IMR-90 (cell line): ENCODE measurements at regions not wholly inside any gene's neighbourhood (a gene's known extent, or its start where the extent isn't known, plus 50 kb on each side); places are given as distances from the start of the nearest gene placed in this dataset.

Source experiments
- ATAC-seq: fragments of 200-7000 bp; cut with Tn5 transposase; 2 replicates; pipeline ENCODE4 v1.9.1; 2020; ENCODE audit warnings: low read depth, mild to moderate bottlenecking, moderate library complexity
- BruUV-seq: library from RNA; stranded (reverse); fragments of 400-500 nt; replicated peaks from 2 replicates; lab custom pipeline; 2021; lab: Mats Ljungman, UMichigan
- CTCF ChIA-PET: fragments of 300-600 bp; formaldehyde crosslinking; extraction: SDS; loops from one replicate; lab custom pipeline; 2021; ENCODE audit warnings: antibody characterized with exemption; lab: Yijun Ruan, JAX
- POLR2A ChIA-PET: fragments of 300-600 bp; sonication (Branson Sonifier 250); formaldehyde crosslinking; loops from one replicate; lab custom pipeline; 2022; ENCODE audit warnings: antibody characterized with exemption; ENCODE audit not compliant: unreplicated experiment; lab: Charles Lee
- DNase-seq: peaks from one replicate; pipeline ENCODE4 v3.0.0; 2013
- H2AFZ ChIP-seq: replicated peaks from 2 replicates; pipeline ENCODE3; 2013; ENCODE audit warnings: low read length, mild to moderate bottlenecking; ENCODE audit not compliant: poor library complexity
- H2AK5ac ChIP-seq: 2 replicates; pipeline ENCODE4 v1.6.1; 2013; ENCODE audit warnings: low read depth, low read length, inconsistent platforms
- H2AK9ac ChIP-seq: replicated peaks from 2 replicates; pipeline ENCODE3; 2013; ENCODE audit warnings: mild to moderate bottlenecking, low read depth, low read length, moderate library complexity; ENCODE audit not compliant: poor library complexity
- H2BK120ac ChIP-seq: 2 replicates; pipeline ENCODE4 v1.6.1; 2013; ENCODE audit warnings: low read depth, low read length, inconsistent platforms
- H2BK15ac ChIP-seq: 3 replicates; pipeline ENCODE4 v1.6.1; 2013; ENCODE audit warnings: low read depth, low read length, inconsistent platforms
- H2BK20ac ChIP-seq: 2 replicates; pipeline ENCODE4 v1.6.1; 2013; ENCODE audit warnings: low read depth, mild to moderate bottlenecking, inconsistent platforms, low read length, moderate library complexity
- H2BK5ac ChIP-seq: 2 replicates; pipeline ENCODE4 v1.6.1; 2013; ENCODE audit warnings: mild to moderate bottlenecking, low read depth, low read length, inconsistent platforms; ENCODE audit not compliant: poor library complexity, severe bottlenecking
- H3K14ac ChIP-seq: replicated peaks from 2 replicates; pipeline ENCODE4 v1.6.1; 2013; ENCODE audit warnings: low read depth, low read length, inconsistent platforms
- H3K18ac ChIP-seq: 2 replicates; pipeline ENCODE4 v1.6.1; 2013; ENCODE audit warnings: low read depth, low read length, control low read depth
- H3K23ac ChIP-seq: 2 replicates; pipeline ENCODE4 v1.6.1; 2013; ENCODE audit warnings: low read depth, low read length, inconsistent platforms
- H3K27ac ChIP-seq: 2 replicates; pipeline ENCODE4 v1.5.1; 2013; ENCODE audit warnings: mild to moderate bottlenecking, control low read depth, low read length; ENCODE audit not compliant: insufficient read depth
- H3K27me3 ChIP-seq: 2 replicates; pipeline ENCODE4 v1.6.1; 2013; ENCODE audit warnings: low read length; ENCODE audit not compliant: control insufficient read depth, insufficient read depth
- H3K36me3 ChIP-seq: 2 replicates; pipeline ENCODE4 v1.6.1; 2013; ENCODE audit warnings: low read length, mixed read lengths; ENCODE audit not compliant: control insufficient read depth, insufficient read depth
- H3K4ac ChIP-seq: 2 replicates; pipeline ENCODE4 v1.6.1; 2013; ENCODE audit warnings: low read depth, low read length, inconsistent platforms
- H3K4me1 ChIP-seq: 2 replicates; pipeline ENCODE4 v1.6.1; 2013; ENCODE audit warnings: low read length, mixed read lengths; ENCODE audit not compliant: control insufficient read depth, insufficient read depth
- H3K4me2 ChIP-seq: 2 replicates; pipeline ENCODE4 v1.6.1; 2013; ENCODE audit warnings: low read depth, mild to moderate bottlenecking, control low read depth, low read length, moderate library complexity
- H3K4me3 ChIP-seq: 2 replicates; pipeline ENCODE4 v1.5.1; 2013; ENCODE audit warnings: low read depth, mild to moderate bottlenecking, control low read depth, low read length, moderate library complexity; ENCODE audit not compliant: insufficient read depth
- H3K56ac ChIP-seq: 2 replicates; pipeline ENCODE4 v1.6.1; 2013; ENCODE audit warnings: low read length, inconsistent platforms; ENCODE audit not compliant: insufficient read depth; ENCODE audit errors: extremely low read depth
- H3K79me1 ChIP-seq, 2 experiments: 2 replicates each; pipeline ENCODE4 v1.6.1; 2013; ENCODE audit warnings: low read length in 2 of 2, inconsistent platforms in 1 of 2, low read depth in 1 of 2
- H3K9ac ChIP-seq: 2 replicates; pipeline ENCODE4 v1.6.1; 2013; ENCODE audit warnings: low read depth, low read length, control low read depth
- H3K9me1 ChIP-seq: 2 replicates; pipeline ENCODE4 v1.6.1; 2013; ENCODE audit warnings: low read length, inconsistent platforms; ENCODE audit not compliant: insufficient read depth
- H3K9me3 ChIP-seq: 2 replicates; pipeline ENCODE4 v1.6.1; 2013; ENCODE audit warnings: low read length; ENCODE audit not compliant: control insufficient read depth, insufficient read depth
- H4K20me1 ChIP-seq: 2 replicates; pipeline ENCODE4 v1.6.1; 2013; ENCODE audit warnings: low read length, inconsistent platforms; ENCODE audit not compliant: insufficient read depth
- H4K5ac ChIP-seq: 2 replicates; pipeline ENCODE4 v1.6.1; 2013; ENCODE audit warnings: mild to moderate bottlenecking, low read depth, low read length, control low read depth
- H4K8ac ChIP-seq, 2 experiments: 2 replicates each; pipeline ENCODE4 v1.6.1; 2013; ENCODE audit warnings: low read depth in 2 of 2, low read length in 2 of 2, control low read depth in 1 of 2, inconsistent platforms in 1 of 2
- H4K91ac ChIP-seq: 2 replicates; pipeline ENCODE4 v1.6.1; 2013; ENCODE audit warnings: low read depth, low read length, inconsistent platforms; ENCODE audit not compliant: insufficient read depth
- BHLHE40 ChIP-seq: fragments of 150-350 bp; IDR thresholded peaks from 2 replicates; pipeline ENCODE4 v1.6.1; 2016; ENCODE audit warnings: mild to moderate bottlenecking, low read depth, low read length
- CHD1 ChIP-seq: IDR thresholded peaks from 2 replicates; pipeline ENCODE4 v1.6.1; 2012; ENCODE audit warnings: low read depth, low read length, improper control_type of control experiment
- CTCF ChIP-seq: conservative IDR thresholded peaks from 2 replicates; pipeline ENCODE4 v1.5.1; 2012; ENCODE audit warnings: mild to moderate bottlenecking, low read depth, low read length, improper control_type of control experiment
- ELK1 ChIP-seq: fragments of 150-350 bp; IDR thresholded peaks from 2 replicates; pipeline ENCODE4 v1.6.1; 2016; ENCODE audit warnings: low read depth, mild to moderate bottlenecking, low read length, moderate library complexity, borderline replicate concordance
- FOS ChIP-seq: fragments of 150-350 bp; IDR thresholded peaks from 2 replicates; pipeline ENCODE4 v1.6.1; 2016; ENCODE audit warnings: low read depth, low read length
- MXI1 ChIP-seq: IDR thresholded peaks from 2 replicates; pipeline ENCODE4 v1.6.1; 2012; ENCODE audit warnings: low read depth, mild to moderate bottlenecking, low read length, moderate library complexity, borderline replicate concordance
- RAD21 ChIP-seq: IDR thresholded peaks from 2 replicates; pipeline ENCODE4 v1.6.1; 2012; ENCODE audit warnings: low read length, improper control_type of control experiment
- RFX5 ChIP-seq: IDR thresholded peaks from 2 replicates; pipeline ENCODE4 v1.8.0; 2012; ENCODE audit warnings: low read depth, mild to moderate bottlenecking, low read length, moderate library complexity
- SMC3 ChIP-seq: fragments of 150-350 bp; IDR thresholded peaks from 2 replicates; pipeline ENCODE4 v1.6.1; 2016; ENCODE audit warnings: low read depth, mild to moderate bottlenecking, antibody characterized with exemption, low read length, moderate library complexity
- WGBS, 2 experiments: methylation state at CpG; one replicate each; pipeline versions ENCODE4 v1.1.5 to v1.1.7; 2013; ENCODE audit warnings: missing lambda C conversion rate in 2 of 2; ENCODE audit not compliant: insufficient read length in 1 of 2; ENCODE audit errors: extremely low coverage in 2 of 2; 5-methylcytosine and 5-hydroxymethylcytosine counted together
- dilution Hi-C: fragments of 300-500 bp; cut with HindIII; formaldehyde crosslinking; loops from one replicate; pipeline ENCODE4 v1.14.3; 2018; ENCODE audit warnings: low sequenced_read_pairs; ENCODE audit not compliant: unreplicated experiment
- in situ Hi-C: fragments of 300-500 bp; cut with MboI; formaldehyde crosslinking; loops from 3 replicates; pipeline ENCODE4 v1.14.3; 2019; ENCODE audit warnings: low sequenced_read_pairs, inconsistent platforms, mixed read lengths
- intact Hi-C: fragments of 100-400 bp; cut with micrococcal nuclease; formaldehyde crosslinking; loops from 2 replicates; pipeline ENCODE4 v1.10.0; 2022

GRCh38 chr5:92963800-92964199 lies 617.2 kb downstream of the NR2F1-AS1 start:
- Histone ChIP-seq H2AK9ac (no peak overlapping the region), H3K4me2 (no peak overlapping the region), H3K79me1 (no peaks in the 10 kb centered on the region), H2BK5ac (no peak overlapping the region), H3K27me3 (no peaks in the 10 kb centered on the region), H3K9me3 (no peaks in the 10 kb centered on the region), H3K36me3 (no peaks in the 10 kb centered on the region), H3K9ac (no peak overlapping the region), H3K4ac (no peak overlapping the region), H4K8ac (no peak overlapping the region), H2AK5ac (no peak overlapping the region), H2AFZ (no peak overlapping the region), H3K4me1 (no peaks in the 10 kb centered on the region), H2BK120ac (no peak overlapping the region), H4K20me1 (no peaks in the 10 kb centered on the region), H2BK20ac (no peak overlapping the region), H3K23ac (no peak overlapping the region), H3K14ac (no peak overlapping the region), H4K91ac (no peak overlapping the region), H3K4me3 (no peak overlapping the region), H3K27ac (no peak overlapping the region), H3K9me1 (no peaks in the 10 kb centered on the region), H2BK15ac (no peak overlapping the region), H3K18ac (no peak overlapping the region), H3K56ac (no peak overlapping the region), H4K5ac (no peak overlapping the region)
- ChIA-PET POLR2A (no interaction called here), CTCF (no interaction called here)
- DNase-seq (no peak), ATAC-seq (no peak)
- 86% methylated on average over 1 of the region's 2 CpGs; no CpG with 5 or more reads in 1 of the 2 experiments for WGBS, 2 experiments
- in situ Hi-C loops (no loop called here), dilution Hi-C loops (no loop called here), intact Hi-C loops (no loop called here)
- no peak for TF ChIP-seq FOS
- TF ChIP-seq CHD1, result no peak
- no peak for TF ChIP-seq RFX5
- no peak for TF ChIP-seq BHLHE40
- TF ChIP-seq ELK1, result no peak
- no peak for TF ChIP-seq CTCF
- no peak for TF ChIP-seq SMC3
- no peak for TF ChIP-seq RAD21
- TF ChIP-seq MXI1, result no peak
- no TSS peak for BruUV-seq
